CD4-positive, CD25-positive, alpha-beta regulatory T cell (primary cell): ENCODE measurements at regions not wholly inside any gene's neighbourhood (a gene's known extent, or its start where the extent isn't known, plus 50 kb on each side); places are given as distances from the start of the nearest gene placed in this dataset.

Source experiments
- ATAC-seq, 2 donors: fragments of 150-1000 bp; cut with Tn5 transposase; one replicate each; pipeline ENCODE4 v1.10.0; 2021; ENCODE audit warnings: low read depth in 2 of 2, moderate number of reproducible peaks in 2 of 2, moderate library complexity in 1 of 2
- DNase-seq, 3 donors: peaks; one replicate each; pipeline versions ENCODE4 v3.0.0 to v3.0.0-alpha.2; 2012 to 2022; ENCODE audit warnings: mixed read lengths in 1 of 3
- H3K27ac ChIP-seq: one replicate; pipeline ENCODE4 v1.7.0; 2013; ENCODE audit warnings: mild to moderate bottlenecking, low read length; ENCODE audit not compliant: insufficient read depth, poor library complexity, severe bottlenecking
- H3K27me3 ChIP-seq: one replicate; pipeline ENCODE4 v1.7.0; 2013; ENCODE audit warnings: low read length; ENCODE audit not compliant: control insufficient read depth, insufficient read depth
- H3K36me3 ChIP-seq: one replicate; pipeline ENCODE4 v1.7.0; 2013; ENCODE audit warnings: mild to moderate bottlenecking, low read length, moderate library complexity; ENCODE audit not compliant: control insufficient read depth, insufficient read depth
- H3K4me1 ChIP-seq: 2 replicates; pipeline ENCODE4 v1.7.0; 2013; ENCODE audit warnings: mild to moderate bottlenecking, low read length; ENCODE audit not compliant: insufficient read depth, control insufficient read depth, poor library complexity, severe bottlenecking
- H3K4me3 ChIP-seq: one replicate; pipeline ENCODE4 v1.7.0; 2013; ENCODE audit warnings: low read depth, mild to moderate bottlenecking, low read length, moderate library complexity
- H3K9me3 ChIP-seq, 2 experiments: 1 replicate in 1 of 2; 2 replicates in 1 of 2; pipeline ENCODE4 v1.7.0; 2013; ENCODE audit warnings: low read length in 2 of 2, mild to moderate bottlenecking in 1 of 2, moderate library complexity in 1 of 2; ENCODE audit not compliant: control insufficient read depth in 2 of 2
- H3K27ac Mint-ChIP-seq, 3 donors: one replicate each; pipeline ENCODE4 v1.8.0; 2020 to 2022; ENCODE audit warnings: mild to moderate bottlenecking in 3 of 3, mixed read lengths in 3 of 3, moderate library complexity in 2 of 3
- H3K27me3 Mint-ChIP-seq: one replicate; pipeline ENCODE4 v1.8.0; 2022; ENCODE audit warnings: mild to moderate bottlenecking, mixed read lengths
- H3K36me3 Mint-ChIP-seq: one replicate; pipeline ENCODE4 v1.8.0; 2020; ENCODE audit warnings: mixed read lengths
- H3K4me1 Mint-ChIP-seq, 4 donors: one replicate each; pipeline ENCODE4 v1.8.0; 2020 to 2022; ENCODE audit warnings: mixed read lengths in 4 of 4, mild to moderate bottlenecking in 1 of 4
- H3K4me3 Mint-ChIP-seq, 4 donors: one replicate each; pipeline ENCODE4 v1.8.0; 2020 to 2022; ENCODE audit warnings: mild to moderate bottlenecking in 4 of 4, mixed read lengths in 4 of 4, moderate library complexity in 3 of 4
- H3K9me3 Mint-ChIP-seq, 7 donors: one replicate each; pipeline ENCODE4 v1.8.0; 2020 to 2022; ENCODE audit warnings: mixed read lengths in 7 of 7, mild to moderate bottlenecking in 3 of 7, moderate library complexity in 2 of 7

GRCh38 chr7:140230861-140231770 is 54.3 kb upstream of the KDM7A start:
- ATAC-seq: peak; percentile 6 to 7
- Mint-ChIP-seq H3K27ac (peak overlapping the region; percentile 96 to 100 (median 98)), H3K9me3 (peaks cover 0 to 1% (median 0%) of the 10 kb centered on the region in 7 donors), H3K4me3 (peak overlapping the region; percentile 85 to 99 (median 96)), H3K4me1 (peaks cover 19 to 45% (median 31%) of the 10 kb centered on the region in 4 donors), H3K27me3 (peaks cover 6% of the 10 kb centered on the region), H3K36me3 (no peaks in the 10 kb centered on the region)
- peaks cover 24% of the 10 kb centered on the region for H3K4me1 ChIP-seq
- peak overlapping the region; percentile 74 for H3K4me3 ChIP-seq
- H3K27ac ChIP-seq: peak overlapping the region; percentile 96
- peak; percentile 26 to 70 (median 41) for DNase-seq
- no peaks in the 10 kb centered on the region for H3K27me3 ChIP-seq
- no peaks in the 10 kb centered on the region for H3K36me3 ChIP-seq
- no peaks in the 10 kb centered on the region for H3K9me3 ChIP-seq

GRCh38 chr7:140230516-140230860 is 53.7 kb upstream of the KDM7A start:
- DNase-seq (peak; percentile 68 to 88 (median 77)), ATAC-seq (peak; percentile 71 to 73)
- H3K4me3 Mint-ChIP-seq: peak overlapping the region; percentile 85 to 99 (median 96)
- H3K27me3 ChIP-seq: no peaks in the 10 kb centered on the region
- H3K27ac Mint-ChIP-seq: peak overlapping the region; percentile 98 to 100 (median 99)
- peaks cover 0 to 1% (median 0%) of the 10 kb centered on the region in 7 donors for H3K9me3 Mint-ChIP-seq
- H3K9me3 ChIP-seq: no peaks in the 10 kb centered on the region
- peaks cover 30% of the 10 kb centered on the region for H3K4me1 ChIP-seq
- peaks cover 6% of the 10 kb centered on the region for H3K27me3 Mint-ChIP-seq
- peak overlapping the region; percentile 96 for H3K27ac ChIP-seq
- peaks cover 23 to 51% (median 37%) of the 10 kb centered on the region in 4 donors for H3K4me1 Mint-ChIP-seq
- no peaks in the 10 kb centered on the region for H3K36me3 ChIP-seq
- H3K4me3 ChIP-seq: no peak overlapping the region
- H3K36me3 Mint-ChIP-seq: no peaks in the 10 kb centered on the region

GRCh38 chr7:140229591-140230515 is 53.1 kb upstream of the KDM7A start:
- Histone ChIP-seq H3K27ac (peak overlapping the region; percentile 96), H3K27me3 (no peaks in the 10 kb centered on the region), H3K36me3 (no peaks in the 10 kb centered on the region), H3K4me1 (peaks cover 33% of the 10 kb centered on the region), H3K4me3 (peak overlapping the region; percentile 61), H3K9me3 (no peaks in the 10 kb centered on the region)
- DNase-seq: peak; percentile 57 to 96 (median 82)
- peak; percentile 80 for ATAC-seq
- peaks cover 0 to 1% (median 0%) of the 10 kb centered on the region in 7 donors for H3K9me3 Mint-ChIP-seq
- peaks cover 23 to 55% (median 40%) of the 10 kb centered on the region in 4 donors for H3K4me1 Mint-ChIP-seq
- H3K4me3 Mint-ChIP-seq: peak overlapping the region; percentile 78 to 97 (median 90)
- no peaks in the 10 kb centered on the region for H3K36me3 Mint-ChIP-seq
- peak overlapping the region; percentile 97 to 100 (median 99) for H3K27ac Mint-ChIP-seq
- peaks cover 6% of the 10 kb centered on the region for H3K27me3 Mint-ChIP-seq

- no peaks in the 10 kb centered on the region for H3K36me3 ChIP-seq
- no peaks in the 10 kb centered on the region for H3K27me3 ChIP-seq
- peak overlapping the region; percentile 61 for H3K4me3 ChIP-seq
- no peaks in the 10 kb centered on the region for H3K9me3 ChIP-seq
- DNase-seq: peak in 2 of 3 donors; percentile 40 to 59
- H3K27ac ChIP-seq: peak overlapping the region; percentile 96
- Mint-ChIP-seq H3K27me3 (peaks cover 6% of the 10 kb centered on the region), H3K36me3 (no peaks in the 10 kb centered on the region), H3K9me3 (peaks cover 0 to 1% (median 0%) of the 10 kb centered on the region in 7 donors), H3K27ac (peak overlapping the region; percentile 97 to 100 (median 99)), H3K4me3 (peak overlapping the region; percentile 78 to 97 (median 90)), H3K4me1 (peaks cover 23 to 59% (median 45%) of the 10 kb centered on the region in 4 donors)
- no peak for ATAC-seq
- peaks cover 36% of the 10 kb centered on the region for H3K4me1 ChIP-seq
Measured at GRCh38 chr7:140229101-140229525, 52.3 kb upstream of the KDM7A start.
